Memory B cell (primary cell): ENCODE measurements at regions not wholly inside any gene's neighbourhood (a gene's known extent, or its start where the extent isn't known, plus 50 kb on each side); places are given as distances from the start of the nearest gene placed in this dataset.

Source experiments
- ATAC-seq: fragments of 150-1000 bp; cut with Tn5 transposase; 2 replicates; pipeline ENCODE4 v1.10.0; 2021; ENCODE audit warnings: low read depth, mild to moderate bottlenecking, moderate library complexity
- DNase-seq, 2 donors: peaks; one replicate each; pipeline ENCODE4 v3.0.0; 2022; ENCODE audit warnings: low spot score in 2 of 2
- H3K27ac Mint-ChIP-seq: one replicate; pipeline ENCODE4 v1.8.0; 2022; ENCODE audit warnings: mild to moderate bottlenecking, moderate library complexity, mixed read lengths
- H3K27me3 Mint-ChIP-seq: one replicate; pipeline ENCODE4 v1.8.0; 2022; ENCODE audit warnings: mixed read lengths
- H3K36me3 Mint-ChIP-seq: one replicate; pipeline ENCODE4 v1.8.0; 2022; ENCODE audit warnings: mild to moderate bottlenecking, mixed read lengths
- H3K4me1 Mint-ChIP-seq: one replicate; pipeline ENCODE4 v1.8.0; 2022; ENCODE audit warnings: mixed read lengths
- H3K4me3 Mint-ChIP-seq: one replicate; pipeline ENCODE4 v1.8.0; 2022; ENCODE audit warnings: mild to moderate bottlenecking, moderate library complexity, mixed read lengths
- H3K9me3 Mint-ChIP-seq: one replicate; pipeline ENCODE4 v1.8.0; 2022; ENCODE audit warnings: mixed read lengths

GRCh38 chr12:83807871-83808270 lies 1104.7 kb downstream of the SLC6A15 start:
- no peaks in the 10 kb centered on the region for H3K27me3 Mint-ChIP-seq
- no peaks in the 10 kb centered on the region for H3K36me3 Mint-ChIP-seq
- no peaks in the 10 kb centered on the region for H3K9me3 Mint-ChIP-seq
- H3K27ac Mint-ChIP-seq = no peak overlapping the region
- ATAC-seq (no peak), DNase-seq (no peak)
- no peaks in the 10 kb centered on the region for H3K4me1 Mint-ChIP-seq
- H3K4me3 Mint-ChIP-seq = no peak overlapping the region

- Mint-ChIP-seq H3K9me3 (no peaks in the 10 kb centered on the region), H3K27me3 (no peaks in the 10 kb centered on the region), H3K4me1 (no peaks in the 10 kb centered on the region), H3K27ac (no peak overlapping the region), H3K4me3 (no peak overlapping the region), H3K36me3 (no peaks in the 10 kb centered on the region)
- no peak for ATAC-seq
- DNase-seq = no peak
Observed at GRCh38 chr12:83805873-83806272, 1106.7 kb downstream of the SLC6A15 start.

GRCh38 chr12:83805156-83805772 lies 1107.3 kb downstream of the SLC6A15 start:
- H3K36me3 Mint-ChIP-seq = no peaks in the 10 kb centered on the region
- no peak overlapping the region for H3K27ac Mint-ChIP-seq
- no peak for DNase-seq
- peaks cover 2% of the 10 kb centered on the region for H3K9me3 Mint-ChIP-seq
- H3K27me3 Mint-ChIP-seq = no peaks in the 10 kb centered on the region
- H3K4me3 Mint-ChIP-seq = no peak overlapping the region
- no peak for ATAC-seq
- H3K4me1 Mint-ChIP-seq = no peaks in the 10 kb centered on the region

- DNase-seq = no peak
- Mint-ChIP-seq H3K27me3 (no peaks in the 10 kb centered on the region), H3K9me3 (peaks cover 2% of the 10 kb centered on the region), H3K4me3 (no peak overlapping the region), H3K4me1 (no peaks in the 10 kb centered on the region), H3K27ac (no peak overlapping the region), H3K36me3 (no peaks in the 10 kb centered on the region)
- ATAC-seq = no peak
Observed at GRCh38 chr12:83801972-83802371, 1110.6 kb downstream of the SLC6A15 start.

GRCh38 chr12:83800022-83800421 lies 1112.6 kb downstream of the SLC6A15 start:
- Mint-ChIP-seq H3K9me3 (peaks cover 2% of the 10 kb centered on the region), H3K36me3 (no peaks in the 10 kb centered on the region), H3K4me3 (no peak overlapping the region), H3K27me3 (no peaks in the 10 kb centered on the region), H3K4me1 (no peaks in the 10 kb centered on the region), H3K27ac (no peak overlapping the region)
- DNase-seq (no peak), ATAC-seq (no peak)

- H3K4me3 Mint-ChIP-seq = no peak overlapping the region
- no peak overlapping the region for H3K27ac Mint-ChIP-seq
- peaks cover 2% of the 10 kb centered on the region for H3K9me3 Mint-ChIP-seq
- ATAC-seq = no peak
- no peak for DNase-seq
- H3K4me1 Mint-ChIP-seq = no peaks in the 10 kb centered on the region
- H3K27me3 Mint-ChIP-seq = no peaks in the 10 kb centered on the region
- H3K36me3 Mint-ChIP-seq = no peaks in the 10 kb centered on the region
Observed at GRCh38 chr12:83796531-83796930, 1109.8 kb downstream of the TMTC2 start.

- DNase-seq = no peak
- Mint-ChIP-seq H3K9me3 (no peaks in the 10 kb centered on the region), H3K36me3 (no peaks in the 10 kb centered on the region), H3K27ac (no peak overlapping the region), H3K4me3 (no peak overlapping the region), H3K27me3 (no peaks in the 10 kb centered on the region), H3K4me1 (no peaks in the 10 kb centered on the region)
- no peak for ATAC-seq
Observed at GRCh38 chr12:83793616-83794015, 1106.9 kb downstream of the TMTC2 start.

- no peak for ATAC-seq
- Mint-ChIP-seq H3K4me1 (no peaks in the 10 kb centered on the region), H3K27me3 (no peaks in the 10 kb centered on the region), H3K4me3 (no peak overlapping the region), H3K27ac (no peak overlapping the region), H3K36me3 (no peaks in the 10 kb centered on the region), H3K9me3 (peaks cover 7% of the 10 kb centered on the region)
- no peak for DNase-seq
Observed at GRCh38 chr12:83784298-83784890, 1097.7 kb downstream of the TMTC2 start.

GRCh38 chr12:83779526-83779925 lies 1092.8 kb downstream of the TMTC2 start:
- ATAC-seq (no peak), DNase-seq (no peak)
- peaks cover 9% of the 10 kb centered on the region for H3K9me3 Mint-ChIP-seq
- H3K27me3 Mint-ChIP-seq = no peaks in the 10 kb centered on the region
- no peaks in the 10 kb centered on the region for H3K36me3 Mint-ChIP-seq
- H3K4me3 Mint-ChIP-seq = no peak overlapping the region
- no peak overlapping the region for H3K27ac Mint-ChIP-seq
- no peaks in the 10 kb centered on the region for H3K4me1 Mint-ChIP-seq

GRCh38 chr12:83769151-83769550 lies 1082.4 kb downstream of the TMTC2 start:
- Mint-ChIP-seq H3K9me3 (peaks cover 8% of the 10 kb centered on the region), H3K4me3 (no peak overlapping the region), H3K27me3 (no peaks in the 10 kb centered on the region), H3K36me3 (peaks cover 1% of the 10 kb centered on the region), H3K4me1 (no peaks in the 10 kb centered on the region), H3K27ac (no peak overlapping the region)
- no peak for ATAC-seq
- no peak for DNase-seq

- H3K4me3 Mint-ChIP-seq = no peak overlapping the region
- no peak for ATAC-seq
- H3K36me3 Mint-ChIP-seq = no peaks in the 10 kb centered on the region
- no peaks in the 10 kb centered on the region for H3K27me3 Mint-ChIP-seq
- no peaks in the 10 kb centered on the region for H3K4me1 Mint-ChIP-seq
- H3K9me3 Mint-ChIP-seq = peaks cover 4% of the 10 kb centered on the region
- no peak overlapping the region for H3K27ac Mint-ChIP-seq
- no peak for DNase-seq
Observed at GRCh38 chr12:83767723-83768122, 1081.0 kb downstream of the TMTC2 start.

GRCh38 chr12:83763425-83763824 lies 1076.7 kb downstream of the TMTC2 start:
- Mint-ChIP-seq H3K4me3 (no peak overlapping the region), H3K36me3 (no peaks in the 10 kb centered on the region), H3K27me3 (no peaks in the 10 kb centered on the region), H3K27ac (no peak overlapping the region), H3K4me1 (no peaks in the 10 kb centered on the region), H3K9me3 (peaks cover 3% of the 10 kb centered on the region)
- ATAC-seq (no peak), DNase-seq (no peak)

GRCh38 chr12:83759906-83760305 lies 1073.2 kb downstream of the TMTC2 start:
- no peaks in the 10 kb centered on the region for H3K27me3 Mint-ChIP-seq

GRCh38 chr12:83758888-83759631 lies 1072.4 kb downstream of the TMTC2 start:
- Mint-ChIP-seq H3K36me3 (no peaks in the 10 kb centered on the region), H3K4me3 (no peak overlapping the region), H3K4me1 (no peaks in the 10 kb centered on the region), H3K27ac (no peak overlapping the region), H3K9me3 (peaks cover 3% of the 10 kb centered on the region), H3K27me3 (no peaks in the 10 kb centered on the region)
- ATAC-seq (no peak), DNase-seq (no peak)

More at GRCh38 chr12:83759906-83760305, 1073.2 kb downstream of the TMTC2 start:
- no peak overlapping the region for H3K27ac Mint-ChIP-seq
- DNase-seq (no peak), ATAC-seq (no peak)
- H3K4me3 Mint-ChIP-seq = no peak overlapping the region
- H3K4me1 Mint-ChIP-seq = no peaks in the 10 kb centered on the region
- H3K36me3 Mint-ChIP-seq = no peaks in the 10 kb centered on the region
- H3K9me3 Mint-ChIP-seq = peaks cover 3% of the 10 kb centered on the region
